ENCODE measurements at regions not wholly inside any gene's neighbourhood (a gene's known extent, or its start where the extent isn't known, plus 50 kb on each side); places are given as distances from the start of the nearest gene placed in this dataset.

DNA sequence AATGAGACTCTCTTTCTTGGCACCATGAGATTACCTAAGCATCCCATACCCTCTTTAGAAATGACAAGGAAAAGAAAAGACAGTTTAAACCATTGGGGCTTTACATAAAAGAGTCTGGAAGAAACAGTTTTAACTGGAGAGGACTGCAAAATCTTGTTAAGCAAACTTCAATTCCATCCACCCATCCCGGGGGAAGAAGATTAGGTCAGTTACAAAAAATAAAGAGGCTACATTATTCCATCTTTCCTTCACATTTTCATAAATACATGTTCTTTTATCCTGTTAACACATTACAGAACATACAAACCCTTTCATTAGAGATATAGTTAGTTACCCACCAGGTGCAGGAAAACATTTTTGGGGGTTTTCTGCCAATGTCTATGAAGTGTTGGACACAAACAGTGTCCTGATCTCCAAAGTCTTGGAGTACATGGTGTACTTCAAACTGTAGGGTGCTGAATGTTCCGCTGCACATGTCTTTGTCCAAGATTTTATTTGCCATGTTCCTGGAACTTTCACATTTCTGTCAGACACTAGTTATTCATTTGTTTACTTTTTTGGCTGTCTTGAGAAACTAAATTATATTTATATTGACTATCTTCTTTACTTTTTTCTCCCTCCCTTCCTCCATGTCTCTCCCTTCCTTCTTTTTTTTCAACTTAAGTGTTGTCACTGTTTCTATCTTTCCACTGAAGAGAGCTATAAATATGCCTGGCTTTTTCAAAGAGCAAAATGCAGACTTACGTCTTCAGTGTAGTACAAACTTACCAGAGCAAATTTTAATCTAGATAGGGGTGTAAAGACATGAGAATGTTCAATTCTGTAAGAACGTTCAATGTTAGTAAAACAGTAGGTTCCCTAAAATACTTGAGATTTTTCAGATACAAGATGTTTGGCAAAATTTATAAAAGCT is 410.9 kb upstream of the PRR16 start:
- peak; percentile 76 for ATAC-seq
- Histone ChIP-seq H3K4me1 (peaks cover 0 to 43% (median 0%) of the 10 kb centered on the region in 3 donors), H3K9me3 (no peaks in the 10 kb centered on the region), H3K27ac (peak overlapping the region in 3 of 4 donors; percentile 14 to 68 (median 36)), H3K27me3 (no peaks in the 10 kb centered on the region), H3K36me3 (no peaks in the 10 kb centered on the region), H3K4me3 (no peak overlapping the region)
- TF ChIP-seq POLR2A (IDR thresholded peaks at IDR 0.05) (no peak), EP300 (IDR thresholded peaks at IDR 0.05) (no peak), POLR2AphosphoS5 (IDR thresholded peaks at IDR 0.05) (peak; percentile 44)
- TF ChIP-seq, protein P1, sequence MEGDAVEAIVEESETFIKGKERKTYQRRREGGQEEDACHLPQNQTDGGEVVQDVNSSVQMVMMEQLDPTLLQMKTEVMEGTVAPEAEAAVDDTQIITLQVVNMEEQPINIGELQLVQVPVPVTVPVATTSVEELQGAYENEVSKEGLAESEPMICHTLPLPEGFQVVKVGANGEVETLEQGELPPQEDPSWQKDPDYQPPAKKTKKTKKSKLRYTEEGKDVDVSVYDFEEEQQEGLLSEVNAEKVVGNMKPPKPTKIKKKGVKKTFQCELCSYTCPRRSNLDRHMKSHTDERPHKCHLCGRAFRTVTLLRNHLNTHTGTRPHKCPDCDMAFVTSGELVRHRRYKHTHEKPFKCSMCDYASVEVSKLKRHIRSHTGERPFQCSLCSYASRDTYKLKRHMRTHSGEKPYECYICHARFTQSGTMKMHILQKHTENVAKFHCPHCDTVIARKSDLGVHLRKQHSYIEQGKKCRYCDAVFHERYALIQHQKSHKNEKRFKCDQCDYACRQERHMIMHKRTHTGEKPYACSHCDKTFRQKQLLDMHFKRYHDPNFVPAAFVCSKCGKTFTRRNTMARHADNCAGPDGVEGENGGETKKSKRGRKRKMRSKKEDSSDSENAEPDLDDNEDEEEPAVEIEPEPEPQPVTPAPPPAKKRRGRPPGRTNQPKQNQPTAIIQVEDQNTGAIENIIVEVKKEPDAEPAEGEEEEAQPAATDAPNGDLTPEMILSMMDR (IDR thresholded peaks at IDR 0.05) = no peak
- 33 to 41% methylated on average over 4 of the region's 4 CpGs for WGBS, 2 donors (ENCODE audit: low coverage in 1 of 2)

GRCh38 chr5:120053841-120054240 is 410.3 kb upstream of the PRR16 start:
- ATAC-seq = no peak
- H3K27me3 ChIP-seq = no peaks in the 10 kb centered on the region
- H3K9me3 ChIP-seq = no peaks in the 10 kb centered on the region
- H3K36me3 ChIP-seq = no peaks in the 10 kb centered on the region
- H3K4me3 ChIP-seq = no peak overlapping the region
- 39 to 45% methylated on average over 4 of the region's 4 CpGs for WGBS, 2 donors (ENCODE audit: low coverage in 1 of 2)
- H3K4me1 ChIP-seq = peaks cover 0 to 43% (median 0%) of the 10 kb centered on the region in 3 donors
- peak overlapping the region in 3 of 4 donors; percentile 18 to 68 (median 36) for H3K27ac ChIP-seq
- TF ChIP-seq POLR2AphosphoS5 (IDR thresholded peaks at IDR 0.05) = no peak

GRCh38 chr5:120055858-120056257 is 408.2 kb upstream of the PRR16 start:
- no peak overlapping the region for H3K27ac ChIP-seq
- no peaks in the 10 kb centered on the region for H3K9me3 ChIP-seq
- H3K4me3 ChIP-seq = no peak overlapping the region
- H3K4me1 ChIP-seq = peaks cover 0 to 43% (median 0%) of the 10 kb centered on the region in 3 donors
- ATAC-seq = no peak
- TF ChIP-seq, protein P1 (IDR thresholded peaks at IDR 0.05) = peak in 1 of 4 experiments; percentile 16
- no peak for TF ChIP-seq POLR2AphosphoS5 (IDR thresholded peaks at IDR 0.05)
- WGBS, 2 donors (ENCODE audit: low coverage in 1 of 2) = 75 to 94% methylated on average over 2 of the region's 2 CpGs
- H3K27me3 ChIP-seq = no peaks in the 10 kb centered on the region
- H3K36me3 ChIP-seq = no peaks in the 10 kb centered on the region

- no peak overlapping the region for H3K27ac ChIP-seq
- no peaks in the 10 kb centered on the region for H3K9me3 ChIP-seq
- ATAC-seq = no peak
- 73 to 87% methylated on average over 4 of the region's 4 CpGs for WGBS, 2 donors (ENCODE audit: low coverage in 1 of 2)
- no peak for TF ChIP-seq EP300 (IDR thresholded peaks at IDR 0.05)
- TF ChIP-seq POLR2AphosphoS5 (IDR thresholded peaks at IDR 0.05) = no peak
- TF ChIP-seq, protein P1 (IDR thresholded peaks at IDR 0.05) = no peak
- no peak for TF ChIP-seq POLR2A (IDR thresholded peaks at IDR 0.05)
- H3K4me3 ChIP-seq = no peak overlapping the region
- H3K27me3 ChIP-seq = no peaks in the 10 kb centered on the region
- H3K4me1 ChIP-seq = no peaks in the 10 kb centered on the region
- no peaks in the 10 kb centered on the region for H3K36me3 ChIP-seq
These were observed 401.6 kb upstream of the PRR16 start for GRCh38 chr5:120062515-120062917.

DNA sequence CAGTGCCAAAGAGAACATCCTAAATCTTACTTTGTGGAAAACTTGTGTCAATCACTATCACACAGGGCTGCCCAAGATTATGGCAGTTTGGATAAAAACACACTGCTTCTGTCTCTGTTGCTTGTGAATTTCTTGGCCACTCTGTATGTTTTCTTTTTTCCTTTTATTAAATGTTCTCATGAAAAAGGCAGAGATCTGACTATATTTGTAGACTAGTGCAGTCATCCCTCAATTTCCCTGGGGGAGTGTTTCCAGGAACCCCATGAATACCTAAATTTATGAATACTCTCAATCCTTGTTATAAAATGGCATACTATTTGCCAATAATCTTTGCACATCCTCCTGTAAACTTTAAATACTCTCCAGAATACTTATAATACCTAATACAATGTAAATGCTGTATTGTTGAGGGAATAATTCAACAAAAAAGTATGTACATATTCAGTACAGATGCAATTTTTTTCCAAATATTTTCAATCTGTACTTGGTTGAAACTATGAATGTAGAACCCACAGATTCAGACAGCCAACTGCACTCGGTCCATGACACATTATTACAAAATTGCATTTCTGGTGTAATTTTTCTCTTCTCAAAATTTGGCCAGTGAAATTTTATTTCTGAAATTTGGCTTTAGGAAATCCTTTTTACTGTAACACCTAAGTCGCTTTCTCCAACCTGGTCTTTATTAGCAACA is 391.9 kb upstream of the PRR16 start:
- H3K27ac ChIP-seq = no peak overlapping the region
- H3K9me3 ChIP-seq = no peaks in the 10 kb centered on the region
- ATAC-seq = no peak
- no peak overlapping the region for H3K4me3 ChIP-seq
- TF ChIP-seq, protein P1 (IDR thresholded peaks at IDR 0.05) = no peak
- TF ChIP-seq POLR2A (IDR thresholded peaks at IDR 0.05) (no peak), POLR2AphosphoS5 (IDR thresholded peaks at IDR 0.05) (no peak), EP300 (IDR thresholded peaks at IDR 0.05) (no peak)
- no peaks in the 10 kb centered on the region for H3K36me3 ChIP-seq
- whole genome bisulfite sequencing, 2 donors (ENCODE audit: low coverage in 1 of 2) = 70 to 90% methylated on average over 2 of the region's 2 CpGs
- no peaks in the 10 kb centered on the region for H3K27me3 ChIP-seq
- no peaks in the 10 kb centered on the region for H3K4me1 ChIP-seq
